ENCODE measurements at regions not wholly inside any gene's neighbourhood (a gene's known extent, or its start where the extent isn't known, plus 50 kb on each side); places are given as distances from the start of the nearest gene placed in this dataset.
"Not testable (repeated sequence)": the region's sequence is repeated elsewhere in the genome, so short reads cannot be mapped to it uniquely, and the experiment has no call there.

DNA sequence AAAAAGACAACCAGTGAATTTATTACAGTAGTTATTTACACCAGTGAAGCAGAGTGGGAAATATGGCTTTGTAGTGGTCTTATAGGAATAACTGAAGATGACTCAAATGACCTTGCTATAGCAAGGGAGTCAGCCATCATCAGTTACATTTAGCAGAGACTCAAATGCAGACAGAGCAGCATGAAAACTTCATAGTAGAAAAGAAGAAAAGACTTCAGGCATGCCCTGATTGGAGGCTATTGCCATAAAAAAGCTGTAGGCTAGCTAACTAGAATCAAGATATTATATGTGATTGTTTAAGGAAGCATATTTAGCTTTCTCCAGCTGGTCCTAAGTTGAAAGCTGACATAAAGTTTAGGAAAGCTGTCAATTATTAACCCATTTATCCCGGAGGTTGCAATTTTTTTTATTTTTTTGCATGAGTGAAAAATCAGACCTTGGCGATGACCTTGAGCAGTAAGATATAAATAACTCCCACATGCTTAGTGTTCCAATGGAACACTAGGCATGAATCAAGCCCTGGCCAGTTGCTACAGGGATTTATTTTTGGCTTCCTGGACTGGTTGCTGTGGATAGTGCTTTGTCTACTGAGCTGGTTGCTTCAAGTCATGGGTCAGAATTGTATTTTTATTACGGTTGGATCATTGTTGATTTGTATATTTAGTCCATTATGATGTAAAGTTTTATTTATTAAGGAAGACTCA, 675.6 kb upstream of the VRK2 start:
- no peak for DNase-seq

DNA sequence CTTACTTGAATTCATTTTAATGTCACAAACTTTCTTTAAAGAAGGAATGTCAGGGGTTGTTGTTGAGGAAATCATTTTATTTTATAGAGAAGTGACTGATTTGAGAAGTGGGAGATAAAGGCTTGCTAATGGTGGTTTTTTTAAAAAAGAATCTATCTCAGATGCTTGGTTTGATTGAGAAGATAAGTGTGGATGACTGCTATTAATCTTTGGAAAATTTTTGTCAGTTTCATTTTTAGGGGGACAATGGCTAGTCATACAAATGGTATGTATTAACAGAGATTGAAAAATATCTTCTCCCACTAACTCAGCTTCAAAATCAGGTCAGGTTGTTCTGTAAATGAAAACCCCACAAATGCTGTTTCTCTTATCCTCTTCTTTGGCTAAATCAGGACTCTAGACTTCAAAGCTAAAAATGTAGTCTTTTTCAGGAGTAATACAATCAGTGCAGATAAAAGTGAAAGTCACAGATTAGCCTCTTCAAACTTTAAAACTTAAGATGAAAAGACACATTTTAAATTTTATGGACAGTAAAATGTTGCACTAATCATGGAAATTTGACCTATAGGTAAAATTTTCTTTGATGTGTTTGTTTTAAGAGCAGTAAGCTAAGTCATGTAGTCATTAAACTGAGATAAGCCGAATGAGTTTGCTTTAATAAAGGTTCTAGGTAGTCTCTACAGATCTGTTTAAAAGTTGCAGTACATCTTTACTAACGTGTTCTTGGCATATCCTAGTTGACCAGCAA, 674.2 kb upstream of the VRK2 start:
- DNase-seq: no peak

DNA sequence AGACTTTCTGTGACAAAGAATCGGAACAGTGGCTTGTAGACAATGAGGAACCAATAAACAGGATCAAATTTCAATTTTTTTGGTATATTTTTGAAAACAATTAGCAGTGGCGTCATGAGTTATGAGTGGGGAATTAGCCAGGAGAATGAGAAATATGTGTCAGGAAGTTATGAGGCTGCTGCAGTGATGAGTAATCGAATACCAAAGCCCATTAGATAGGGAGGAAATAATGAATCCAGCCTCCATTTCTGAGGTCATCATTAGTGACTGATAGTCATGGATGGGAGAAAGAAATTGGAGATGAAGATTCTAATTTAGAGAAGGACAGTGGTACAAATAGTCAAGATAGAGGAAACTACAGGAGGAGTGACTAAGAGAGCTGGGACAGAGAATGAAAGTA, 673.1 kb upstream of the VRK2 start:
- no peak for DNase-seq

DNA sequence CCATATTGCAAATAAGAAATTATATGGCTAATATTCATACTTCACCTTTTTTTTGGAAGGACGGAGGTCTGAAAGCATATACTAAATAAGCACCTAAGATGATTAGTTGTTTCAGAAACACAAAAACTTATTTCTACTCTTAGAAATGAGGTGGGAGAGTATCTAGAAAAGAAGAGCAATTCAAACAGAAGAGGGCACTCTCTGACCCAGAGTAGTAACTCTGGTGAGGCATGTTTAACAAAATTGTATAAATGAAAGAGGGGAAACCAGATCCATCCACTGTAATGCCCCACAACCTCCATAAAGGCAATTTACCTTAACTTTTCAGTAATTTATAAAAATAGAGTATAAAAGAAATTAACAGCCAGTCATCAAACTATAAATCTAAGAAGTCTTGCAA, 669.6 kb upstream of the VRK2 start:
- no peak for DNase-seq

DNA sequence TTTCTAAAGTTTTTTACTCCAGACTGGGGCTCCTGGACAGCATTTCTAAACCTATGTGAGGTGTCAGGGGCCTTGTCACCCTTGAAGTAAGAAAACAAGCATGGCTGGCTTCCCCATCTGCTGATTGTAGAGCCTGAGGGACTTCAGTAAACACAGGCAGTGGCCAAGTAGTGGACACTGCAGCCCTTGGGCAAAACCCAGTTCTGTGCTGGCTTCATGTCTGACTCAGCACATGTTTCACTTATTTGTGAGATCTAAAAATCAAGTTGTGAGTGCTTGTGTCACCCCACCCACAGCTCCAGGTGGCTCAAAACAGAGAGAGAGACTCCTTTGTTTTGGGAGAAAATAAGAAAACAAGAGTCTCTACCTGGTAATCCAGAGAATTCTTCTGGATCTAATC, 660.3 kb upstream of the VRK2 start:
- no peak for DNase-seq

DNA sequence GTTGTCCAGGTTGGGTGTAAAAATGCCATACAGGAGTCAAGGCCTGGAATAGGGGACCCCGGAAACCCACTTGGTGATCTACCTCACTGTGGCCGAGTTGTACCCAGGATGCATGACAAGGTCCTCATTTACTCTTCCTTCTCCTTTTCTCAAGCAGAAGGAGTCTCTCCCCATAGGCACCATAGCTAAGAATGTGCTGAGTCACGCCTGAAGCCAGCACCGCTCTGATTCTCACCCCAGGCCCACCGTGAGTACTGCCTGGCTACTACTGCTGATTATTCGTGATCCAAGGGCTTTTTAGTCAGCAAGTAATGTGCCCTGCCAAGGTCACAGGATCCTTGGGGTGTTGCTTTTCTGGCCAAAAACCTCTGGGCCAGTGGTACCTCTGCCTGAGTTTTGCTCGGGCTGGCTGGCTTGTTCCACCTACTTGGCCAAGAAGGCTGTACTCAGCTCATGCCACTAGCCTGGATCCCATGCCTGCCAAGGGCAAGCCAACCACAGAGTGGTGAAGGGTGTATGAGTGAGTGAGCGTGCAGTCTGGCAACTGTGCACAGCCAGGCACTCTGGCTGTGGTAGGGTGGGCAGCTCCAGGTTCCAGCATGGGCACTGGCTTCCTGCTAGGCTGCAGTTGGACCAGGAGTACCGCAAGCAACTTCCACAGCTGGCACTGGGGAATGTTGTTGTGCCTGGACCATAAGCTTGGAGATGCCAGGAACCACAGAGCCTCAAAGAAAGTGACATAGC, 650.1 kb upstream of the VRK2 start:
- no peak for DNase-seq

DNA sequence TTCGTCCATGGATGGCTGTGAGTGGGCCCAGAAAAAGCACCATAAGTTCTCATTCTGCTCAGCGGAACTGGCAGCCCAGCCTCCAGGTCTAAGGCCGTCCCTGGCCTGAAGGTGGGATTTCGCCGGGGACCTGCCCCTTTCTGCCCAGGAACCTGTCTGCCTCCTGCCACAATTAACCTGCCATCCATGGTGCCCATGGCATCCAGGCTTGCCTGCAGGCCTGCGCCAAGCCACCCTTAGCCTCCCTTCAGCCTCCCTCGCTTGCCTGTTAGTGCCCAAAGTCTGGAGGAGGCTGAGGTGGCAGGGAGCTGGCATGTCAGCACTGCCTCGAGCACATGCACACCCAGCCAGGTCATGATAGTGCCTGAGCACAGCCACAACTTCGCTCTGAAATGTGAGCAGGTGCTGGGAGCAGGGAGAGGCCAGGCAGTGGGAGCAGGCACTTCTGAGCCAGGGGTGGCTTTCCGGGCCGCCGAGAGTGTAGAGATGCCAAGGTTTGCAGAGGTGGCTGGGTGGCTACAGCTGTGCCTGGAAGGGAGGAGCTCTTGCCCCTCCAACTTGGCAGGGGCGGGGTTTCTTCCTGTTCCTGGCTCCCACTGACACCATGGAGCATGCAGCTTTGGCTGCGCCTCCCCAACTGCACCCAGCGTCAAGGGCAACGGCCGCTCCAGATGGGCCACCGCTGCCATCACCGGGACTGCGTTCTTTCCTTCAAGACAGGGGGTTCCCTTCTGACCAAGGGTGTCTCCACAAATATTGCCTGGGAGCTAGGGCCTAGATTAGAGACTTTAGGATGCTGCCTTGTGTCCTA, 648.9 kb upstream of the VRK2 start:
- no peak for DNase-seq

DNA sequence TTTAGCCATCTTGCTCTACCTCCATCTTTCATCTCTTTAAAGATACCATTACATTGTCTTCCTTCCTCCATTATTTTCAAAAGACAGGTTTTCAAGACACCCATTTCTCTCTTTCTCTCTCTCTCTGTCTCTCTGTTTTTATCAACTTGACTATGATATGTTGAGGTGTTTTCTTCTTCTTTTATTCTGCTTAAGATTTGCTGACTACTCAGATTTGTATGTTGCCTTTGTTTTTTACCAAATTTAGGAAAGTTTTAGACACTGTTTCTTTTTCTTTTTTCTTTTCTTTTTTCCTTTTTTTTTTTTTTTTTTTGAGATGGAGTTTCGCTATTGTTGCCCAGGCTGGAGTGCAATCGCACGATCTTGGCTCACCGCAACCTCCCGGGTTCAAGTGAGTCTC, 647.5 kb upstream of the VRK2 start:
- DNase-seq: no peak

DNA sequence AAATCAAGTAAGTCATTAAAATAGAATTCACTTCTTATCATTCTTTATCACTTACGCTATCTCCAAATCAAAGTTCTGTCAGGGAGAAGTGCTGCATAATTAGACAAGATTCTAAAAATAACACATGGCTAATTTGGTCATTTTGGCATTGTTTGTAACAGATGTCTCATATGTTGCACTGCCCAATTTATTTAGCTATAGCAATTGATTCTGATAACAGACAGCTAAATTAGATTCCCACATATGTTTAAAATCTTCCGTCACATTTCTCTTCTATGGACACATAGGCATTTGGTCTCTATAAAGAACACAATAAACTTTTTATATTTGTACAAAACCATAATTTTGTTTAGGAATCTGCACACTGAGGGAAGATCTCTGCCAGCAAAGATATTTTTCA, 644.5 kb upstream of the VRK2 start:
- no peak for DNase-seq

DNA sequence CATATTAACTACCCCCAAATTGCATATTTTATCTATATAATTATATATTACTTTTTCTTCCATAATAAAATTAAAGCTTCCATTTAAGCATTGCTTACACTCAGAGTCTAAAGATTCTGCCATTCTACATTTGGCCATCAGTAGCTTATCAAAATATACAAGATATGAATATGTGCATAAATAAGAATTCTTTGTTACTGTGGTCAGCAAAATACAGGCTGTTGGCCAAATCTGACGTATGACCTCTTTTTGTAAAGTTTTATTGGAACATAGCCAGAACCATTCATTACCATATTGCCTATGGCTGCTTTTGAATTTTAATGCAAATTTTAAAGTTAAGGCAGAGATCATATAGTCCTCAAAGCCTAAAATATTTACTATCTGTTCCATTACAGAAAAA, 643.9 kb upstream of the VRK2 start:
- DNase-seq: no peak

DNA sequence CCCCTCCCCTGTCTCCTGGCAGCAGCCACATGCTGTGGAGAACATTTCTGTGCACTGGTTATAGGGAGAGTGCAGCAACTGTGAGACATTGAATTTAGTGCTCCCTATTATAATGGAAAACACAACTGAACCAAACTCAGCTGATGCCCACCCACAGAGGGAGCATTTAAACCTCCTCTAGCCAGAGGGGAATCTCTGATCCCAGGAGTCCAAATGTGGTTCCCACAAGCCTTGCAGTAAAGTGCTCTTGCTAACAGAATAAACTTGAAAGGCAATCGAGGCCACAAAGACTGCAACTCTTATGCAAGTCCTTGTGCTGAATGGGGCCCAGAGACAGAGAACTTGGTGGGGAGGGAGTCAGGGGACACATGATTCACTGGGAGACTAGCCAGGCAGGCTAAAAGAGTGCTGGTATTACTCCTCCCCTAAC, 638.8 kb upstream of the VRK2 start:
- no peak for DNase-seq

DNA sequence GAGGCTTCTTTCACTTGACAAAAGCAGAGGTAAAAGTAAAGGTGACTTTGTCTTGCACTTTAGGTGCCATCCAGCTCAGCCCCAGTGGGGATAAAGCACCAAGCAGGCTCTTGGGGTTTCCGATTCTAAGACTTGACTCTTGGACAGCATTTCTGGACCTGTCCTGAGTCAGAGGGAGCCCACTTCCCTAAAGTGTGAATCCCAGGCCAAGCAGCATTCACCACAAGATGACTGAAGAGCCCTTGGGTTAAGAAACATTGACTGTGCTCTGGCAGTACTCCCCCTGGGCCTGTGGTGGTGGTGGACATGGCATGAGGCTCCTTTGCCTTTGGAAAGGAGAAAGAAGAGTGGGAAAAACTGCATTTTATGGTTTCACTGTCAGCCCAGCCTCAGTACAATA, 638.0 kb upstream of the VRK2 start:
- no peak for DNase-seq

DNA sequence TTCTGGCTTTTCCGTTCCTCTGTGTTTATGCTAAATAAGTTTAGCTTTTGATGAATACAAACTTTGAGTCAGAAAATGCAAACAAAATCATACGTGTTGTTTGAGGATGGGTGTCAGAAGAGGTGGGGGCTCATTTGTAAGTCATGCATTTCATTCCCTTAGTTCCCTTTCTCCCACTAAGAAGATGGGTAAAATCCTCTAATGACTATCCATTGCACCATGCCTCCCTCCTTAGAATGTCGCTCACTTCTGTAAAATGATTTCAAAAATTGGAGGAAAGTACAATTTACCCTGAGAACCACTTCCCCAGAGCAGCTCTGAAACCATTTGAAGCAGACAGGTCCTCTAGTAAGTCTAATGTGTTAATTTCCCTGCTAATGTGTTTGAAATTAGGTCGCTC, 629.6 kb upstream of the VRK2 start:
- no peak for DNase-seq

DNA sequence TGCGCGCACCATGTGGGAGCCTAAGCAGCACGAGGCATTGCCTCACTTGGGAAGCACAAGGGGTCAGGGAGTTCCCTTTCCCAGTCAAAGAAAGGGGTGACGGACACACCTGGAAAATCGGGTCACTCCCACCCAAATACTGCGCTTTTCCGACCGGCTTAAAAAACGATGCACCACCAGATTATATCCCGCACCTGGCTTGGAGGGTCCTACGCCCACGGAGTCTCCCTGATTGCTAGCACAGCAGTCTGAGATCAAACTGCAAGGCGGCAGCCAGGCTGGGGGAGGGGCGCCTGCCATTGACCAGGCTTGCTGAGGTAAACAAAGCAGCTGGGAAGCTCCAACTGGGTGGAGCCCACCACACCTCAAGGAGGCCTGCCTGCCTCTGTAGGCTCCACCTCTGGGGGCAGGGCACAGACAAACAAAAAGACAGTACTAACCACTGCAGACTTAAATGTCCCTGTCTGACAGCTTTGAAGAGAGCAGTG, 627.7 kb upstream of the VRK2 start:
- DNase-seq: not testable (repeated sequence)

DNA sequence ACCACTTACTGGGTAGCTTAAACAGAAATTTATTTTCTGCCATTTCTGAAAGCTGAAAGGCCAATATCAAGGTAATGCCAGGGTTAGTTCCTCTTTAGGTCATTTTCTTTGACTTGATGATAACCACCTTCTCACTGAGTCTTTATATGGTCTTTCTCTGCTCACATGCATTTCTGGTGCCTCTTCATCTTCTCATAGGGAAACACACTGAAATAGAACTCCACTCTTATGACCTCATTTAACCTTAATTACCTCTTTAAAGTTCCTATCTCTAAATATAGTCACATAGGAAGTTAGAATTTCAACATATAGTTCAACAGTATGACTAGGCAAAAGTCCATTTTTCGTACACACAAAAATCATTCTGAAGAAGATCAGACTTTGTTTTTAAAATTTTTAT, 616.8 kb upstream of the VRK2 start:
- no peak for DNase-seq

DNA sequence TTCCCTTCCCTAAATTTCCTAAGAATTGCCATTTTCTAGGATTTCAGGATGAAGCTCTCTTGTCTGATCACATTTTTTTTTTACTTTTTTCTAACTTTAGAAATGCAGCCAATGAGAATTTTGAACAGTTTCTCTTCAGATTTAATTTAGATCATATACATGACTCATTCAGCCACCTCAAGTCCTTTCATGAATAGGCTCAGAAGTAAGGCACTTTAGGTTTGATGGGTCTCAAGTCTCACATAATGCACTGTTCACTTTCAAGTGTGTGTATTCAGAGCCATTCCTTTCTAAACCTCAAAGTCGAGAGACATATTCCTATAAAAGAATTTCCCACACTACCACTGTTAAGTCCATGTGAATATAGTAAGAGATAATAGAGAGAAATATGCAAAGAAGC, 614.1 kb upstream of the VRK2 start:
- no peak for DNase-seq

DNA sequence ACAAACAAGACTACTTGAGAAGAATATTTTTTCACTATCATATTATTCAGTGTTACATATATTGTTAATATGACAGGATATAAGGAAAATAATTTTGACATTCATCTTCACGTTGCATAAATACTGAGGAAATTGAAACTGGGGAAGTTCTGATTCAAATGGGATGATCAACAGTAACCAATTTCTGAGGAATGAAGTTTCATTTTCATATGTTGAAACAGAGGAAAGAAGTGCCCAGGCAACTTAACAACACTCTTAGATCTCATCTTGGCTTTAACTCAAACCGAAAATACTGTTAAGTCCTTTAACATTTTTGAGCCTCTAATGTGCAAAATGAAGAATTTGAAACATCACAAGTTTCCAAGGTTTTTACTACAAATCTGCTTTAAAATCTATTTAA, 612.2 kb upstream of the VRK2 start:
- DNase-seq: no peak

DNA sequence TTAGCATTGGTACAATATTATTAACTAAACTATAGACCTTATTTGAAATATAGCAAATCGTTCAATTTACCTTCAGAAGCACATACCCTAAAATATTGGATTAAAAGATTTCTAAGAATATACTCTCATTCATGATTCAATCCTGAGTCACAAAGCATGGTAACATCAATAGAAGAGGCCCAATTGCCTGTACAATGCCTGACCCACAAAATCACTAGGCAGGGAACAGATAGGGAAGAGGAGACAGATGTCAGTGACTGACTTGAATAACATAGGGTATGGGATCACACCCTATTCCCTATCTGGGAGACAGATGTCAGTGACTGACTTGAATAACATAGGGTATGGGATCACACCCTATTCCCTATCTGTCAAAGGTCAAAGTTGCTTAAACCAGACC, 611.6 kb upstream of the VRK2 start:
- DNase-seq: no peak

DNA sequence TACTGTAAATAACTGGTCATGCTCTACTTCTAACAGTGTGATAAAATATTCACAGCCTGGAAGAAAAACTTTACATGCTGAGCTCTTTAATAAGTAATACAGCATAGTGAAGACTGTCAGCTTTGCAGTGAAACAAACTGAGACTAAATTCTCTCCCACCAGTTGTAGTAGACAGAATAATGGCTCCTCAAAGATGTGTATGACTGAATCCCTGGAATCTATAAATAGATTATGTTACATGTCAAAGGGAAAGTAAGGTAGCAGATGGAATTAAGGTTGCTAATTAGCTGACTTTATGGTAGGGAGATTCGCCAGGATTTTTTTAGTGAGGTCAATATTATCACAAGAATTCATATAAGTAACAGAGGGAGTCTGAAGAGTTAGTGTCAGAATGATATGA, 609.5 kb upstream of the VRK2 start:
- no peak for DNase-seq

DNA sequence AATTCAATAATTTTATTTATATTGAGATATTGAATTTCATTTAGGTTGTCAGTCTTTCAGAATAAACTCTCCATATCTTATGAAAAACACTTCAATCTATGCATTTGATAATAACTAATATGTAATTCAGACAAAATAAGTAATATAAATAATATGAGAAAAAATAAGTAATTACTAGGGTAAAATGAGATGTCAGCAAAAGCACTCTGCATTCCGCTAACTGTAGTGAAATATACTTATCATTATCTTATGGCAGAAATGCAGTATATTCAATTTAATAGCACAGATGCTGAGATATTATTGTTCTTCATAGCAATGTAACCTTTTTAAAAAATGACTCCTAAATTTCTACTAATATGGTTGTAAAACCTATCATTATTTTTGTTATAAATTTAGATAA, 606.2 kb upstream of the VRK2 start:
- no peak for DNase-seq

DNA sequence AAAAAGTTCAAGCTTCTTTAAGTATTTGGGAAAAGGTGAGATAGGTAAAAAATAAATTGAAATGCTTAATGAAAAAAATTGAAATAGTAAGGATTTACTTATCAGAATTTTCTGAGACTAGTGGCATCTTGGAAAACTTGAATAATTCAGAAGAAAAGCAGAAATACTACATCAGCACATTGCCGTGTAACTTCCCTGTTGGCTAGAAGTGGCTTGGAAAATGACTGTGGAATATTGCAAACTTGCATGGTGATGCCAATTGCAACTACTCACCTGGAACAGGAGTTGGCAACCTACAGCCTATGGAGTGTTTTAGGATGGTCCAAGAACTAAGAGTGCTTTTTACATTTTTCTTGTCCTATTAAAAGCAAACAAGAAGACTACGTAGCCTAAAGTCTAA, 603.5 kb upstream of the VRK2 start:
- no peak for DNase-seq

DNA sequence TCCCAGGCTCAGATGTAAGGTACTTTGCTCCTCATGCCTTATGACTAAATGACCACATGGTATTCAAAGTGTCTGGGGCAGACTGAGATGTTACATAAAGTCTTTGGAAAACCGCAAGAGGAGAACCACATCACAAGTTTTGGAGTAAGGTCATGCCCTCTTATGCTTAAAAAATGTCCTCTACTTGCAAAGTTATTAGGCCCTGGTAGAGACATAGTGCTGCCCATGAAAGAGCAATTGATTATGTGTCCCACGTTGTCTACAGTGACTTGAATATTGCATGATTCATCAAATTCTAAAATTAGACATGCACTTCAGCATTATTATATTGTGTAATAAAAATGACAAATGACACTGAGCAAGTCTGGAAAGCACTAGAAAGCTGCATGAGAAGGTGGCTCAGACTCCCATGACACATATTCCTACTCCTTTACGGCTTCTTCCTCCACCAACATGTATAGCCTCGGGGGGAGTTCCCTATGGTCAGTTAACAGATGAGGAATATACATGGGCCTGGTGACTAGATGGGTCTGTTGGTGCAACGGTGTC, 602.6 kb upstream of the VRK2 start:
- DNase-seq: no peak
